Activated CD4-positive, alpha-beta T cell treated with anti-CD3 and anti-CD28 coated beads, Interleukin-2, amount 50 U/mL, for 24 hours (primary cell): ENCODE measurements at regions not wholly inside any gene's neighbourhood (a gene's known extent, or its start where the extent isn't known, plus 50 kb on each side); places are given as distances from the start of the nearest gene placed in this dataset.
"Not testable (repeated sequence)": the region's sequence is repeated elsewhere in the genome, so short reads cannot be mapped to it uniquely, and the experiment has no call there.

Experiments
- DNase-seq, 2 donors: peaks; one replicate each; pipeline ENCODE4 v3.0.0-alpha.2; 2020; ENCODE audit warnings: low read depth in 1 of 2, low spot score in 1 of 2

DNA sequence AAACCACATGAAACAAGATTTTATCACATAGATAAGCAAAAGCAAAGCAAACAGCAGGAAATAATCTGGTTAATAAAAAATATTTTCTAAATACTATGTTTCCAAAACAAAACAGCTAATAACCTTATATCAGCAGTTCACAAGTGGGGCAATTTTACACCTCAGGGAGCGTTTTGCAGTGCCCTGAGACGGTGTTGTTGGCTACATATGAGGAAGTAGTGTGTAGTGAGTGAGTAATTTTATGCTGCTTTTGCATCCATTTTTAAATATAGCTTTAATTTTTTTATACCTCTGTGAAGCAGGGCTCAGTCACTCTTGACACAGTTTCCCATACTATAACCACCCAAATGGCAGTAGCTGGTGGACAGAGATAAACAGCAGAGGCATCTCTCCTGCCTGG lies 438.5 kb upstream of the B3GAT1 start:
- DNase-seq = no peak

DNA sequence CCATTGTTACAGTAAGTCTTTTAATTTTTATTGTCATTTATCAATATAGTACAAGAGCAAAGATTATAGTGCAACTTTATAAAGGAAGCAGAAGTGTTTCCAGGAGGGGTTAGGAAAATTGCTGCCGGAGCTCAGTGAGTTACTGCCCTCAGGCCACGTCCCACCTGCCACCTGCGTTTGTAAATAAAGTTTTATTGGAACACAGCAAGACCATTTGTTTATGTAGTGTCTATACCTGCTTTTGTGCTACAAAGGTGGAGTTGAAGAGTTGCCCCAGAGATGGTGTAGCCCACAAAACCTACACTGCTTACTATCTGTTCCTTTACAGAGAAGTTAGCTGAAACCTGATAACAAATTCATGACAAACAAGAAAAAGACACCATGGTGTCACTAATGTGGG lies 437.8 kb upstream of the B3GAT1 start:
- no peak for DNase-seq

DNA sequence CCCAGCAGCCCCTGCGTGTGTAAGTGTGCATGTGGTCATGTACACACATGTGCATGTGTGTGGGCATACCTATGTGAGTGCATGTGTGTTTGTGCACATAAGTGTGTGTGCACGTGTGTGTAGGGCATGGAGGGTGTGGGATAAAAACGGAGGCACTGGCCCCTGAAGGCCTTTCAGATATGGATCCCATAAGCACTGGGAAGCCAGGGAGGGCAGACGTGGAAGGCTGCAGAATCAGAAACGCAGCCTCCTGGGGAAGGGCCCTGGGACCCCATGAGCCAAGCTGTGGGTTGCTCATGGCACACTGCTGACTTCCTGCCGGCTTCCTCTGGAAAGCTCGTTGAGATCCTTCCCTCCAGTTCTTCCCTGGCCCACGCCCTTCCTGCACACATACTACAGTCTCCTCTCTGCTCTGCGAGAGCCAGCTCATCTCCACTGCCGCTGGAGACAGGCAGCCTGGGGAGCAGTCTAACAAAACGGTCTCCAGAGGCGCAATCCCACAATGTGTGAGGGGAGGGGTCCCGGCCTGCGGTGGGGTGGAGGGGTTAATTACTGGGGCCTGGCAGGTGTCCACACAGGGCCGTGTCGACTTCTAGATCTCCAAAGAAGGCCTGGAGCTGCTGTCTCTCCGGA lies 435.2 kb upstream of the B3GAT1 start:
- no peak for DNase-seq

DNA sequence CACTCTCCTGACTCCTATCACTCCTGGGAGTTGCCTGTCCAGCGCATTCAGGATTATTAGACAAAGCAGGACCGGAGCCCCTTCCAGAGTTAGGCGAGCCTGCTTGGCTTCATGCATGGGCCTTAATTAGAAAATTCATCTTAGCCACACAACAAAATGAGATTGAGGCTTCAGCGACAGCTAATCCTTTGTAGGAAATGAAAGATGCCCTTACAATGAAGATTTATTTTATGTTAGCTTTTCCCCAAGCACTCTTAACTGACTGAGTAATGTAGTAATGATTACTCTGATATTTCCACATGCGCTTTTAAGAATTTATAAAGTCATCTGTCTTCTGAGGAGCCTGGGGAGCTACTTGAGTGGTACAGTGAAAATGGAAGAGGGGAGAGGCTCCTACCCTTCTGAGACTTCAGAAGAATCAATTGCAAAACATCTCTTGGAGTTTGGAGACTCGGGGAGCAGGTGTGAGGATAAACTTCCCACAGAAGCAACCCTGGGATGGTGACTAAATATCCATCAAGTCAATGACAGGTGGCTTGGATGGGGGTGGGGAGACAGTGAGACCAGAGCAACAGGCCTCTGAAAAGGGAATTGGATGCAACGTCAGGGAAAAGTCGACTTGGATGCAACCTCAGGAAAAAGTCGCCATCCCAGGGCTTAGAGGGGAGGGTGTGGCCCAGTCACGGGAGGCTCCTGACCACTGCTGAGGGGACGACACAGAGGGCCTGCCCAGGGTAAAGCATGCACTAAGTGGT lies 434.5 kb upstream of the B3GAT1 start:
- DNase-seq = no peak

DNA sequence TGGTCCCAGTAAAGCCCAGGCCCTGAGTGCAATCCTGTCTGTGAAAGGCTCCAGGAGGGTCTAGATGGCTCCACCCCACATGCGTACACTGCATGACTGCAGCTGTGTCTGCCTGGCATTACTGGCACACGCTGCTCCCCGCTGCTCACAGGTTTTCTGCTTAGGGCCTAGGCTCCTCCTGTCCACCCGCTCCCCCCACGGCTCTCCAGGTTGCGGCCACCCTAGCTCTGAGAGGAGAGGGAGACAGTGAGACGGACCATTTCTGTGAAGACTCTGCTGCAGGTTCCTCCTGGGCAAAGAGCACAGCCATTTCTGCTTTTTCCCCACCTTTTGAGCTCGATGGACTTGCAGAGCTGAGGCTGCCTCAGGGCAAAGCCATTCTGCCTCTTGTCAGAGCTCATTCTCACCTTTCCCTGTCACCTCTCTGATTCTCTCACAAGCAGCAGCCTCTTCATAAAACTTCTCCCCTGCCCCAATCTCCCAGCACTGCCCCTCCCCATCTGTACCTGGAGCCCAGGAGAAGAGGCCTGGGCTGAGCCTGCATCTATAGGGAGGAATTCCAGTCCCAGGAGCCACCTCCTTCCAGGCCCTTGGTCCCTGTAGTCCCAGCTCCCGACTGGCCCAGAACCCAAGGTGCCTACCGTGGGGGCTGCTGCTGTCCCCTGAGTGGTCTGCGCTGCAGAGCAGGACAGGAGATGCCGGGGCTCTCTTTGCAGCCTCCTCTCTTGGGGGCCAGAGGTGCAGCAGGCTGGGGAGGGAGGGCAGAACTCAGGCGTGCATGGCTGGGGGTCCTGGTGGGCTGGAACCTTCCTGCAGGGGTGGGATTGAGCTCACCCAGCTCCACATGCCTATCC lies 433.7 kb upstream of the B3GAT1 start:
- no peak for DNase-seq

DNA sequence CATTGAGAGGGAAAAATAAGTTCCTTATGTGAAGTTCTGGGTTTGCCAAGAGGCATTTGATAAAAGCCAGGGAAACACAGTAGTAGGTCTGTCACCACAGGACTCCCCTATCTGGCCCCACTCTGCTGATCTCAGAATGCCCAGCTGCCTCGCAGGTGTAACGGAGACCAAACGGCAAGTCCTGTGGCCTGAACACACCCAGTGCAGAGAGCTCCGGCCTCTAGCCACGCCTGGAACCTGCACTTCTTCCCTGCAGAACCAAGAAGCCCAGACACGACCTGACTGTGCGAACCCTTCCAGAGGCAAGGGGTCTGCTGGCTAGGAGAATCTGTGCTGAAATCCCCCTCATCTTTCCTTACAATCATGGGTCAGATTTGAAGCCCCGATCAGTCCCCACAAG lies 432.8 kb upstream of the B3GAT1 start:
- no peak for DNase-seq

DNA sequence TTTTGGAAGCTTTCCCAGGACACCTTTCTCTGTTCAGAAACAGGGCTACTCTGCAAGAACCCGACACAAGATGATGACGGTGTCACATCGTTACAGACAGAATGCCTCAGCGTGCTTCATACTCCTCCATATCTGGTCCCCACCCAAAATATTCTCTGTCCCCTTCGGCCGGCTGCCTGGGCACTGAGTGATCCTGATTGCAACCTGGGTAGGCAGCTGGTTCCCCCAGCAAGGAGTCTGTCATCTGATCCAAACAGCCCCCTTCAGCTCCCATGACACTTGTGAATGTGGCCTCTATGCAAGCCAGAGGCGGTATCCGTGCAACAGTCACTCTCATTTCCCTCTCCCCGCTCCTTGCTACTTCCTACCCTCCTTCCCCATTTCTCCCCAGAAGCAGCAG lies 431.7 kb upstream of the B3GAT1 start:
- DNase-seq = no peak

DNA sequence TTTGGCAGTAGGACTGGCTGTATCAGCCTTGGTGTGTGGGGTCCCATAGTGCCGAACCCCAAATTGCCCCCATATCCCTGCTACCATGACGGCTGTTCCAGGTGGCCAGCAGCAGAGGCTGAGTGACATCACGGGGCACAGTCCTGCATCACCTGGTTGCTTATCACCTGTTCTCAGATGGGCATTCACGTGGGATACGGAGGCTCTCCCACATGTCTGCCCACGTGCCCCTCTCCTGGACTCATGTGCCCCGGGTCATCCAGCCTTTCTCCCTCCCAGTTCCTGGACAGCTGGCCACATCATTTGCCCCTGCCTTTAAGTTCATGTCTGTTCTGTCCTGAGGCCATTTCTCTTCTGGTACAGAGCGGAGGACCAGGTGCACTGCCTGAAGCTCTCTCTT lies 431.0 kb upstream of the B3GAT1 start:
- no peak for DNase-seq

DNA sequence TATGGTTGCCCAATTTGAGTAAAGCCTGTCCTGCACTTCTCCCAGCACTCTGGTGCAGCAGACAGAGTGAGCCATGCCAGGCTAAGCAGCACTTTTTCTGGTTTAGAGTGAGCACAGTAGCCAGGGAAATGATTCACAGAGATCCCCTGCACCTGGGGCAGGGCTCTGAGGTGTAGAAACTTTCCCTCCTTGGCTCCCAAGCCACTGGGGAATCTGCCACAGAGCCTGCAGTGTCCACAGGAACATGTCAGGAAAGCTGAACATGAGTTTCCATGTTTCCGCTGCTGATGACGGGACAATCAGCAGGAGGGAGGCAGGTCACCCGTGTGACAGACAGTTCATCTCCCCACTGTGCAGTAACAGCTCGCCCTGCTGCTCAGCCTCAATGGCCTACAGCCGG lies 429.9 kb upstream of the B3GAT1 start:
- no peak for DNase-seq

DNA sequence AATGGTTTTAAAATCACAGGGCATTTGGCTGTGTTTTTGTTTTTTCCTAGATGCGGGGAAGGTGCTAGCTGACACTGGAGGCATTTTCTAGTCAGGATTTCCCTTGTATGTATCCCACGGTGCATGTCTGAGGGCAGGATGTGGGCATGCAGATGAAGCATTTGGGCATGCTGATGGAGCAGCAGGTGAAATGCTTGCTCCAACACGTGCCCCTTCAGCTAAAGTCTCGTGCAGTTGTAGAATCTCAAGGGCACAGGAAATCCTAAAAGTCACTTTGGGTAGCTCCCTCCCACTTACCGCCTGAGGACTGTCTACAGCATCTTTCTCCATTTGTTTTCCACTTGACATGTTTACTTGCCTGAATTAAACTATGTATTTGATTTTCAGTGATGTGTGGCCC lies 429.4 kb upstream of the B3GAT1 start:
- no peak for DNase-seq

DNA sequence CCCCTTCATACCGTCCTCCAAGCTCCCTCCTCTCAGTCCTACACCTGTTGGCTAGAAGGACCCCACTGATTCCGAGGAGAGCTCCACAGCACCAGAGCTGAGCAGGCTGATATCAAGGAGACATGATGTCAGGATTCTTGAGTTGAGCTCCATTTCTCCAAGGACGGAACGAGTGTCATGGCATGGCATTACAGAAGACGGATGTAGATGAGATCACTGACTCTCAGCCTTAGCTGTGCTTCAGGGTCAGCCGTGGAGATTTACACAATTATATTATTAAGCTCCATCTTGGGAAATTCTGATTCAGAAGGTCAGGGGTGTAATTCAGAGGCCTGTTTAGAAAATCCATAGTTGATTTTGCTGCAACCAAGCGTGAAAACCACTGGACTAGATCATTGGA lies 428.9 kb upstream of the B3GAT1 start:
- DNase-seq = no peak

DNA sequence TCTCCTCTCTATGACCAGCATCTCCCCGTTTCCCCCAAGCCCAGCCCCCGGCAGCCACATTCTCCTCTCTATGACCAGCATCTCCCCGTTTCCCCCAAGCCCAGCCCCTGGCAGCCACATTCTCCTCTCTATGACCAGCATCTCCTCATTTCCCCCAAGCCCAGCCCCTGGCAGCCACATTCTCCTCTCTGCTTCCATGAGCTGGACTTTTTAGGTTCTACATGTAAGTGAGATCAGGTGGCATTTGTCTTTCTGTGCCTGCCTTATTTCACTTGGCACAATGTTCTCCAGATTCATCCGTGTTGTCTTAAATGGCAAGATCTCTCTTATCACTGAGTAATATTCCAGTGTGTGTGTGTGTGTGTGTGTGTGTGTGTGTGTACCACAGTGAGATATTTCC lies 428.1 kb upstream of the B3GAT1 start:
- not testable (repeated sequence) for DNase-seq

DNA sequence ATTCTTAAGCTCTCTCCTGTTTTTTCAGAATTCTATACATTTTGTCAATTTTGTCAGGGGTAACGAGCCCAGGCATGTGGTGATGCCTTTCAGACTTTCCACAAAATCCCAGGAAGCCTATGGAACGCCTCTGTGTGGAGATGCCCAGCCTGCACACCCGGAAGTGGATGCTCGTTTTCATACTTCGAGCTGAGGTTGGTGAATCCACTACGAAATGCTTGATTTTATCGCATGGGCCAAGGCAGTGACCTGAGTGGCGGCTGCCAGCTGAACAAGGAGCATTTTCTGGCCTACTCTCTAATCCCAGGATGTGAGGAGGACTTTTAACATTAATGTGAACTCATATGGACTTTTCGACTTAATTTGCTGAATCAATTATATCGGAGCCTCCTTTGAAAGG lies 426.7 kb upstream of the B3GAT1 start:
- no peak for DNase-seq

DNA sequence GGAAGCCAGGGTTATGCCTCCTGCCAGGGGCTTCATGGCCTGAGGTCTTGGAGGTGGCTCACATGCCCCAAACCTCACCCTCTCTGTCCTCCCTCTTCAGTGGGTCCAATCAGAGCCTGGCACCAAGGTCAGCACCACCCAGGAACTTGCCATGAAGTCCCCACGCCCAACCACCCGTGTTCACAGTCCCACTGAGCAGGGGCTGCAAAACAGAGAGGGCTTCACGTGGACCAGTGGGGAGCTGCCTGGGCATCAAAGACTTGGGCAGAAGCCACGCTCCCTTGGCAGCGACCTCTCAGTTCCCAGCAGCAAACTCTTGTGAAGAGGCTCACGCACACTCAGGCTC lies 425.8 kb upstream of the B3GAT1 start:
- no peak for DNase-seq

DNA sequence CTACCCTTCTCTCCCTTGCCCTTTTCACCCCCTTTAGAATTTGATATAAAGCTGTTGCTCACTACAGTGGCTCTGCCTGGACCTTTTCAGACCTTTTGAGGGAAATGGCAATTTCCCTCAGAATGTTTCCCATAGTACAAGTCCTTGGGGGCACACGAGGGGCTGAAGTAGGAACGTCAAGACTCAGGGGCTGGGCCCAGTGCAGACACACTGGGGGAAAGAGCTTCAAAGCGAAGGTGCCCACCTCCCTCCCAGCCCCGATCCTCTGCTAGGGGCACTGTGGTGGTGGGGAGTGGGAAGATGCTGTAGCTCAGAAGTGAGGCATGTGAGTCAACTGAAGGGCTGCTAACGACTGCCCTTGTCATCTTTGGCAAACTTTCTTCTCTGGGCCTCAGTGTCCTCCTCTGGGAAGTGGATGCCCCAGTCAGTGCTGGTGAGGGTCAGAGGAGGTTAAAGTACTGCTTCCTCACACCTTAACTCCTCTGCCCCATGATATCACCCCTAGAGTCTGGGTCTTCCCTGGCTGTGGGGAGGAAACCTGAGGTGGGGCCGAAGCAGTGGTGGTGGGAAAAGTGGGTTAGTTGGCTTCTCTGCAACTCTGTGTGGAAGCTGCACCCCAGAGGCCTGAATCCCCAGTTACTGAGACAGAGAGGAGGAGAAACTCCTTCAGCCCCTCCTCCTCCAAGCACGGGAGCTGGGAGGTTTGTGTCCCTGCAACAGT lies 425.3 kb upstream of the B3GAT1 start:
- DNase-seq = no peak

DNA sequence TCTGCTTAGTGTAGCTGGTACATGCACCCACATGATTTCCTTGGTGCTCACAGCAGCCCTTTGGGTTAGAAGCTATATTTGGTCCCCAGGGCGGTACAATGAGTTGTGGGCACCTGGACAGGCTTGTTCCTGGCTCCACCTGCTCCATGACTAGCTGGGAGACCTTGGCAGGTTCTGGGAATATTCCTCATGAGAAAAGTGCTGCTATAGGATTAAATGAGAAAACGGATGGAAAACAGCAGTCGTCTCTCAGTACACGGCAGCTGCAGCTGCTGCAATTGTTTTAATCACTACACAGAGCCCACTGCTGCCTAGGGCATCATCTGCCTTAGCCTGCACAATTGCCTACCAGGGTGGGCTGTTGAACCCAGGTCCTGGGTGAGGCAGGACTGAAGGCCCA lies 424.5 kb upstream of the B3GAT1 start:
- no peak for DNase-seq

DNA sequence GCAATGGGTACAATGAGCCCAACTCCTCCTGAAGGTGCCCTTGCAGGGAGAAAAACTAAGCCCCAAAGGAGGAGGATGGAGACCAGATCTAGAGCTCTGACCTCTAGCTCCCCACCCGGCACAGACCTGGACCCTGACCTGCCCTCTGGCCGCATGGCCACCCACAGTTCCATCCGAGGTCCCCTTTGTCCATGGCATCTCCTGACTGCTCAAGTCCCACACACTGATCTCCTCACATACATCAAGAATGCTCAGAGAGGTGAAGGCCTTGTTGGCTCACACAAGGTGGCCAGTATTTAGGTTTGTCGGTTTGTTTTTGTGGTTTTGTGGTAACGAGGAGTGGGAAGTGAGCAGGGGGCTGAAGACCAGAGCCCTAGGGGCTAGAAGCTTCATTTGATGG lies 423.5 kb upstream of the B3GAT1 start:
- DNase-seq = no peak

DNA sequence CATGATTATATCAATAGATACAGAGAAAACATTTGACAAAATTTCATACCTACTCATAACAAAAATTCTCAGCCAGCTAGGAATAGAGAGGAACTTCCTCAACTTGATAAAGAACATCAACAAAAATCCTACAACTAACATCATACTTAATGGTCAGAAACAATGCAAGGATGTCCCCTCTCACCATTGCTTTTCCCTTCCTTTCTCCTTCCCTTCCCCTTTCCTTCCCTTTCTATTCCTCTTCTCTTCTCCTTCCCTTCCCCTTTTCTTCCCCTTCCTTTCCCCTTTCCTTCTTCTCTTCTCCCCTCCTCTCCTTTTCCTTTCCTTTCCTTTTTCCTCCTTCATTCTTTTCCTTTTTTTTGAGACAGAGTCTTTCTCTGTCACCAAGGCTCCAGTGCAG lies 418.3 kb upstream of the B3GAT1 start:
- DNase-seq = no peak

DNA sequence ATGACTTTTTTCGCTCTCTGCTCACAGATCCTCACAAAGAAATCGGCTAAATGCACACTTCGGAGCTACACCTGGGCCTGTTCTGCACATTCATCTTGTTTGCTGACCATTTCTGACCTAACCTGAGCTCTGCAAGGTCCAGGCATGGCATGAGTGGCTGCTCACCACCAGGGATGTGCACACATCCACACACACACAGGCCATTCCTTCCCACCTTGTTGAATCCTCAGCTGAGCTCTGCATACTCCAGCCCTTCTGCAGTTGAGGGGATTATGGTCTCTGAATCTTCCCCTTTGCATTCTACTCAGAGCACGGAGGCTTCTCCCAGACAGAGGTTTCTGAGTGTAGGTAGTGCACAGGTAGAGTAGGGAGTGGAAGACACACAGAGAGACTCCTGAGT lies 411.9 kb upstream of the B3GAT1 start:
- no peak for DNase-seq

DNA sequence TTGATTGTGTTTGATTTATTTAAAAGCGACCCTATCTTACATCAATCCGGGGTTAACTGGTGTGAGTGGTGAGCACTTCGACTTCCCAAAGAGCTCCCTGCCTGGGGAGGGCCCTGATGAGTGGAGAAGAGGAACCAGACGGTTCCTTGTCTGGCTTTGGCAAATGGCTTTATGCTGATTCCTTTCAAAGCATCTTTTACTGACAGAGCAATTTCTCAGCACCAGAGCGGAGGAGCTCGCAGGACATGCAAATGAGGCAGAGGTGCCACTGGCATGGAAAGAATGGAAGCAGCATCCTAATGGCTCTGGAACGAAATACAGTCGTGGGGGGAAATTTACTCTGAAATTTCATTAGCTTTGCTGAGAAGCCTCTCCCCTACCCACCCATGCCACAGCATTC lies 410.9 kb upstream of the B3GAT1 start:
- DNase-seq = no peak

DNA sequence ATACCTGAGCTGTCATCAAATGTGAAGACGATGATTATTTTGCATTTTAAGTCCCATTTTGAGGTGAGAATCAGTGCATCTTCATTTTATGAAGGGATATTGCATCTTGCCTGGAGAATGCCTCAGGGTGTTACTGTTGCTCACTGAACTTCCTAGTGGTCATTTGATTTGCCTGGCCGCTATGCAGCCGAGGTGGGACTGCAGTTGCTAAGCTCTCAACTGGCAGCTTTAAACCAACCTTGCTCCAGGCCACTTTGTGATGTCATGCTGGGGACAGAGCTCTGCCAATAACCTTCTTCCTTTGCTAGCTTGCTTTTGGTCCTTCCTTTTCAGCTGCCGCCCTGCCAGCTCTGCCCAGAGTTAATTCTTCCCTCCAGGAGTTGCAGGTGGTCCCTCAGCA lies 409.4 kb upstream of the B3GAT1 start:
- DNase-seq = no peak

DNA sequence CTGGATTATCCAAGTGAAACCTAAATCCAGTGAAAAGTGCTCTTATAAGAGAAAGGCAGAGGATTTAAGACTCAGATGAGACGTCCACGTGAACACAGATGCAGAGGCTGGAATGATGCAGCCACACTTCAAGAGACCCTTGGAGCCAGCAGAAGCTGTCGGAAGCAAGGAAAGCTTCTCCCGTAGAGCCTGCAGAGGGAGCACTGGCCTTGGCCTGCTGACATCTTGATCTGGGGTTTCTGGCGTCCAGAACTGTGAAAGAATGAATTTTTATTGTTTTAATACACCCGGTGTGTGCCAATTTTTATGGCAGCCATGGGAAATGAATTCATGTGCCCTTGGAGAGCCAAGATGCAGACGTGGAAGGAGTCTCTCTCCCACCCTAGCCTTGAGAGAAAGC lies 407.0 kb upstream of the B3GAT1 start:
- no peak for DNase-seq
